ENCODE measurements at regions not wholly inside any gene's neighbourhood (a gene's known extent, or its start where the extent isn't known, plus 50 kb on each side); places are given as distances from the start of the nearest gene placed in this dataset.

GRCh38 chr6:14210663-14211561 lies 93.3 kb downstream of the CD83 start (continued):
- TF ChIP-seq ZNF138 (CRISPR knock-in tag; IDR thresholded peaks at IDR 0.05; ENCODE audit: low read depth) (peak; percentile 13; the same call in 1 of the 2 replicates), HES4 (CRISPR knock-in tag; IDR thresholded peaks at IDR 0.05; ENCODE audit: borderline replicate concordance) (peak; percentile 95), MYPOP (CRISPR knock-in tag; IDR thresholded peaks at IDR 0.05) (peak; percentile 36; the same call in 1 of the 2 replicates), THRA (CRISPR knock-in tag; IDR thresholded peaks at IDR 0.05; ENCODE audit: borderline replicate concordance) (no peak), ZNF792 (CRISPR knock-in tag; IDR thresholded peaks at IDR 0.05) (no peak), ZNF709 (CRISPR knock-in tag; IDR thresholded peaks at IDR 0.05) (peak; percentile 82), NCOA2 (CRISPR knock-in tag; IDR thresholded peaks at IDR 0.05) (0 out of 2 replicates have a peak, but pooled peaks have one; percentile 28), ZBTB1 (CRISPR knock-in tag; IDR thresholded peaks at IDR 0.05; ENCODE audit: borderline replicate concordance) (no peak), STAT5B (CRISPR knock-in tag; IDR thresholded peaks at IDR 0.05) (no peak), FOSL2 (CRISPR knock-in tag; IDR thresholded peaks at IDR 0.05) (no peak), NRL (CRISPR knock-in tag; IDR thresholded peaks at IDR 0.05; ENCODE audit: borderline replicate concordance) (peak; percentile 51; the same call in 1 of the 2 replicates), SNAPC2 (CRISPR knock-in tag; IDR thresholded peaks at IDR 0.05) (no peak), HIVEP1 (CRISPR knock-in tag; IDR thresholded peaks at IDR 0.05) (no peak; the same call in 1 of the 2 replicates), ZNF713 (CRISPR knock-in tag; IDR thresholded peaks at IDR 0.05) (no peak), PRDM15 (CRISPR knock-in tag; IDR thresholded peaks at IDR 0.05) (0 out of 2 replicates have a peak, but pooled peaks have one; percentile 20), TSC22D2 (CRISPR knock-in tag; IDR thresholded peaks at IDR 0.05; ENCODE audit: borderline replicate concordance) (no peak), FOXK1 (CRISPR knock-in tag; IDR thresholded peaks at IDR 0.05; ENCODE audit: borderline replicate concordance, low read depth) (no peak), MTF2 (CRISPR knock-in tag; IDR thresholded peaks at IDR 0.05; ENCODE audit: borderline replicate concordance) (0 out of 2 replicates have a peak, but pooled peaks have one; percentile 62)
- TF ChIP-seq, protein P1, sequence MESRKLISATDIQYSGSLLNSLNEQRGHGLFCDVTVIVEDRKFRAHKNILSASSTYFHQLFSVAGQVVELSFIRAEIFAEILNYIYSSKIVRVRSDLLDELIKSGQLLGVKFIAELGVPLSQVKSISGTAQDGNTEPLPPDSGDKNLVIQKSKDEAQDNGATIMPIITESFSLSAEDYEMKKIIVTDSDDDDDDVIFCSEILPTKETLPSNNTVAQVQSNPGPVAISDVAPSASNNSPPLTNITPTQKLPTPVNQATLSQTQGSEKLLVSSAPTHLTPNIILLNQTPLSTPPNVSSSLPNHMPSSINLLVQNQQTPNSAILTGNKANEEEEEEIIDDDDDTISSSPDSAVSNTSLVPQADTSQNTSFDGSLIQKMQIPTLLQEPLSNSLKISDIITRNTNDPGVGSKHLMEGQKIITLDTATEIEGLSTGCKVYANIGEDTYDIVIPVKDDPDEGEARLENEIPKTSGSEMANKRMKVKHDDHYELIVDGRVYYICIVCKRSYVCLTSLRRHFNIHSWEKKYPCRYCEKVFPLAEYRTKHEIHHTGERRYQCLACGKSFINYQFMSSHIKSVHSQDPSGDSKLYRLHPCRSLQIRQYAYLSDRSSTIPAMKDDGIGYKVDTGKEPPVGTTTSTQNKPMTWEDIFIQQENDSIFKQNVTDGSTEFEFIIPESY (CRISPR knock-in tag; IDR thresholded peaks at IDR 0.05): 0 out of 2 replicates have a peak, but pooled peaks have one; percentile 16

Data from HepG2 (cell line).